GM21737 (cell line): ENCODE measurements at regions not wholly inside any gene's neighbourhood (a gene's known extent, or its start where the extent isn't known, plus 50 kb on each side); places are given as distances from the start of the nearest gene placed in this dataset.
"Not testable (repeated sequence)": the region's sequence is repeated elsewhere in the genome, so short reads cannot be mapped to it uniquely, and the experiment has no call there.

Experiments used
- ATAC-seq: cut with Tn5 transposase; IDR thresholded peaks from one replicate; pipeline ENCODE4 v1.9.1; 2021; ENCODE audit warnings: mild to moderate bottlenecking, moderate library complexity; ENCODE audit not compliant: unreplicated experiment

GRCh38 chr1:221241157-221241556 lies 361.9 kb downstream of the HLX start:
- no peak for ATAC-seq

DNA sequence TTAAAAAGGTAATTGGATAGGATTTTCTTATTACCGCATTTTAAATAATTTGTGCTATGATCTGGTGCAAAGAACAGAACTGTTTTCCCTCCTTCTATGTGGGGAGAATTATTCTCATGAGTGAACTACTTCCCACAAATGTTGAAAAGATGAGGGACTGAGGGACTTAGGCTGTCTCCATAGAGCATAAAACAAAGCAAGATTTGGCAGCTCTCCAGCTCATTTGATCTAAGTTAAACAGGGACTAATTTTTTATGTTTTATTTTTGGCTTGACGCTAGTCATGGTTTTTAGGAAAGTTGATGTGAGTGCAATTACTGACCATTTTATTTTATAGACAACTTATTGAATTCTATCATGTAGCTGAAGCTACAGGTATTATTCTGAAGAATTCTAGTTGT lies 362.3 kb downstream of the HLX start:
- no peak for ATAC-seq

GRCh38 chr1:221246067-221246466 lies 366.8 kb downstream of the HLX start:
- ATAC-seq, result no peak

GRCh38 chr1:221246628-221247415 lies 367.6 kb downstream of the HLX start:
- ATAC-seq, result no peak

- ATAC-seq, result no peak
These were observed 372.3 kb downstream of the HLX start for GRCh38 chr1:221251580-221251979.

DNA sequence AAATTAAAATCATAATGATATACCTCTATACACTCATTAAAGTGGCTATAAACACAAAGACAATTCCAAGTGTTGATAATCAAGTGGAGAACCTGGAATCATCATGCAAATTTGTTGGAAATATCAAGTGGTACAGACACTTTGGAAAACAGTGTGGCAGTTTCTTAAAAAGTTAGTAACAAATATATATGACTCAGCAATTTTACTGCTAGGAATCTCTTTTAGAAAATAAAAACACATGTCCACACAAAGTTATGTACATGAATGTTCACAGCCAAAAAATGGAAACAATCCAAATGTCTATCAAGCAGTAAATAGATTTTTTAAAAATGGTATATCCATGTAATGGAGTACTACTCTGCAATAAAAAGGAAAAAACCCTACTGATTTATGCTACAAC lies 375.6 kb downstream of the HLX start:
- no peak for ATAC-seq

- no peak for ATAC-seq
These were observed 377.5 kb downstream of the HLX start for GRCh38 chr1:221256773-221257172.

GRCh38 chr1:221257548-221257947 lies 378.3 kb downstream of the HLX start:
- ATAC-seq, result not testable (repeated sequence)

- ATAC-seq, result not testable (repeated sequence)
These were observed 383.4 kb downstream of the HLX start for GRCh38 chr1:221262677-221263076.

DNA sequence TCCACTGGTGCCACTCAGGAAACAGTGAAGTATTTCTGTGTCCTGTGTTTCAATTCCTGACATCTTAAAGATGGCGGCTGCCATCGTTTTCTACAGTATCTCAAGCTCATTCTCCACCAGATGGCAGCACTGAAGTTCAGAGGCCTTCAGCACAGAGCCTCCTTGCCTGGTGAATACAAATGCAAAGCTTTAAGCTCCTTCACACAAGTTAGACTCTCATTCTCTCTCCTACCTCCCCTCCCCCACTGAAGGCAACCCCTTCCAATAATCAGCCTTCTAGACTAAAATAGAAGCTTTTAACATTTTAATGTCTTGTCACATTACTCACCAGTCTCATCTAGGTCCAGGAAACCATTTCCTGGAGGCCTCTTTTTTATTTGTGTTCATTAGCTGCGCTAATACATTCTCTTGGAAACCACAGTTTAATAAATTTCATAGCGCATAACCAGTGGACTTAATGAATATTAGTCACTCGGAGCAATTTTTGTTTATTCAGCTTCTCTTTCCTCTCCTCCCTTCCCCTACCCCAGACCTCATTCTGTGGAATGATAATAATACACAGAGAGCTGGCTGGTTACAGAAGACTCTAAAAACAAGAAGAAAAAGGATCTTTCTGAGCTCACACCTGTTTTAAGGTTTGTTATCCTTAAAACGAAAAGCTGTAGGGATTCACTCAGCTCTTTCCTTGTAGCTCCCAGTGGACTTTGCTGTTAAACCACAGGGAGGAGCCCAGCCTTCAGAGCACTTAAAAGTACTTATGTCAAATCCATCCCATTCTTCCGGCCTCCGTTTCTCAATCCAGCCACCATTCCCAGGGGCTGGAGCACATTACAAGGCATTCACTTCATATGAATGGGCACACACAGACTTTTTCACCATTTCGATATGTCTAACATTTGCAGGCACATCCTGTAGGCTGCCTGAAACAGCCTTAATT lies 384.9 kb downstream of the HLX start:
- ATAC-seq, result peak; percentile 62

DNA sequence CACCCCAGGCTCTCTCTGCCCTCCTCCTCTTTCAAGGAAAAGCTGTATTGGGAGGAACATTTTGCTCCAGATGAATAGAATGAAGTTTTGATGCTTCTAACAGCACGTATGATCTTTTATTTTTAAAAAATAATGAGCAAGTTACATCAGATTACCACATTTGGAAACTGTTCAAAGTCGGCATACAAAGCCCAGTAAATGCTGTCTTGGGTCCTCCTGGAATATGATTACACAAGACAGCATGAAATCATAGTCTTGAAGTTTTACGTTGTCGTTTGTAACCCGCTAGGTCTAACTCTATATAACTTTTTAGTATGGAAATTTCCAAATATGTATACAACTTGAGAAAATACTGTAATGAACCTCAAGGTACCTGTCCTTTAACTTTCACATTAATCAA lies 385.6 kb downstream of the HLX start:
- ATAC-seq, result no peak

DNA sequence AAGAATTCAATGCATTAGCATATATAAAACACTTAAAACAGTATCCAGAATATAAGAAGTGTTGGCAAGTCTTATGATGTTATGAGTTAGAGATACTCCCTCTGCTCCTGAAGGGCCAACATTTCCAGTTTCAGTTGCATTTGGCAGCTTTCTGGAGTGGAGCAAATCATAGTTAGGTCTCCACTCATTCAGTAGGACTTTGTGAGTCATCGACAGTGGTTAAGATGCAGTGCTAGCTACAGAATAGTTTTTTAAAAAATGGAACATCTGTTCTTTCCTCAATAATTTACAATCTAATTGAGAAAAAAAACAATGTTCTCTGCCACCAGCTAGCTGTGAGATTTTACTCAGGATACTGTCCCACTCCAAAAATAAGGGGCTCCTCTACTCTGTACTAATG lies 389.1 kb downstream of the HLX start:
- ATAC-seq, result no peak

GRCh38 chr1:221271701-221272100 lies 392.5 kb downstream of the HLX start:
- no peak for ATAC-seq

DNA sequence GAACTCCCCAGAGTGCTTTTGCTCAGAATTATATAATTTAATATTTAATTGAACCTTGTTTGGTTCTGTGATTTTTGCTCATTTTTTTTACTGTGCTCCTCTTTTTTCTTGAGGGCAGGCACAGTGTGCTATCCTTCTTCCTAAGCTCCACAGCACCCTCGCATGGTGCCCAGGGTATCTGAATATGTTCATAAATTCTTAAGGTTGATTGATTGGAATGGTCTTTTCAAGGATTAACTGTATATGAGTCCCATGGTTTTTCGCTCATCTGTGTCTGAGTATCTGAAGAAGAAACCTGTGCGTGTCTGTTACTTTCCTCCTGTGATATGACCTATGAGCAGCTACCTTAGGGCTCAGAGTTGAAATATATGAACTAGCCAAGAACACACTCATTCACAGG lies 393.7 kb downstream of the HLX start:
- no peak for ATAC-seq

DNA sequence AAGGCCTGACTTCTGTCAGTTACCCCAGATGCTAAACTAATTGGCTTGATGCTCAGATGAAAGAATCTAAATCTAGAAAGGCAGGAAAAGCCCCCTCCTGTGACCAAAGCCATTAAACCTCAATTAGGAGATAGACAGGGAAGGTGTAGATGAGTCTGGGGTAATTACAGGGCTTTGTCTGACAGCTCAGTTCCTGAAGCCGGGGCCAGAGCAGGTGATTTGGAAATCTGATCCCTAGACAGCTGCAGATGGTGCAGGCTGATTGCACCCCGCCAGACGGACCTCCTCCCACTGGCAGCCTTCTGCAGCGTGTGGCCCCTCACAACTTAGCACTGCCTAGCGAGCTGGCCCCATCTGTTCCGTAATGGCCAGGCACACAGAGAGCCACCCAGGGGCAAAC lies 395.1 kb downstream of the HLX start:
- no peak for ATAC-seq

- ATAC-seq, result no peak
These were observed 397.7 kb downstream of the HLX start for GRCh38 chr1:221276896-221277409.

- ATAC-seq, result no peak
These were observed 399.9 kb downstream of the HLX start for GRCh38 chr1:221279146-221279545.

DNA sequence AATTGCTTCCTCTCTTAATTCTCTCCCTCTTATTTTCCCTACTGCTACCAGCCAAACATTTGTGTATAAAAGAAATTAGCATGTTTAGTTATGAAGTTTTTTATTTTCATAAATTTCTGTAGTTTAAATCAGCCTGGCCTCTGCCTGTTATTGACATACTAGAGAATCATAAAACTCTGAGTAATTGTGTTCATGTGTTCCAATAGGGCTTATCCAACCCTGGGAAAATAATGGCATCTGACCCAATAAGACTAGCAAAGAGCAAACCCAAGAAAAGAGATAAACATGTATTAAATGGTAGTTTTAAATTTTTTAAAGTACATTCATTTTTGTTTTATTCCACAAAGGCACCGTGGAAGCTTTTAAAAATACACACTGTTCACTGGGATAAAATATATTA lies 404.3 kb downstream of the HLX start:
- no peak for ATAC-seq

DNA sequence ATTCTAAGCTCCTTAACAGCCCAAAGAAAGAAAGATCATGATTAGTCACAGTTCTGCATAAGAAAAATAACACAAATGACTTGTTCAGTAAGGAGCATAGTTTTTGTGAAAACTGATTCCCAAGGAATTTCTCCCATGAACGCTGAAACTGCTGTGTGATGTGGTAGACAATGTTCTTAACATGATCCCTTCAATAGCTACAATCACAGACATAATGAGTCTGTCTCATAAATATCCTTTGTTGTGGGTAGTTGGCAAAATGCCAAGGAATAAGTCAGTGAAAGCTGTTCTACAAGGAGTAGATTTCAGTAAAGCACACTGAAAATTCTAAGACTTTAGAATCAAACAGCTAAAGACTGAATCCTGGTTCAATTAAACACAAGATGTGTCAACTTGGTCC lies 404.8 kb downstream of the HLX start:
- no peak for ATAC-seq

DNA sequence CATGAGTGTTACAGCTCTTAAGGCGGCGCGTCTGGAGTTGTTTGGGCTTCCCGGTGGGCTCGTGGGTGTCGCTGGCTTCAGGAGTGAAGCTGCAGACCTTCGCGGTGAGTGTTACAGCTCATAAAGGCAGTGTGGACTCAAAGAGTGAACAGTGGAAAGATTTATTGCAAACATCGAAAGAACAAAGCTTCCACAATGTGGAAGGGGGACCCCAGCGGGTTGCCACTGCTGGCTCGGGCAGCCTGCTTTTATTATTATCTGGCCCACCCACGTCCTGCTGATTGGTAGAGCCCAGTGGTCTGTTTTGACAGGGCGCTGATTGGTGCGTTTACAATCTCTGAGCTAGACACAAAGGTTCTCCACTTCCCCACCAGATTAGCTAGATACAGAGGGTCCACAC lies 405.7 kb downstream of the HLX start:
- ATAC-seq, result not testable (repeated sequence)

DNA sequence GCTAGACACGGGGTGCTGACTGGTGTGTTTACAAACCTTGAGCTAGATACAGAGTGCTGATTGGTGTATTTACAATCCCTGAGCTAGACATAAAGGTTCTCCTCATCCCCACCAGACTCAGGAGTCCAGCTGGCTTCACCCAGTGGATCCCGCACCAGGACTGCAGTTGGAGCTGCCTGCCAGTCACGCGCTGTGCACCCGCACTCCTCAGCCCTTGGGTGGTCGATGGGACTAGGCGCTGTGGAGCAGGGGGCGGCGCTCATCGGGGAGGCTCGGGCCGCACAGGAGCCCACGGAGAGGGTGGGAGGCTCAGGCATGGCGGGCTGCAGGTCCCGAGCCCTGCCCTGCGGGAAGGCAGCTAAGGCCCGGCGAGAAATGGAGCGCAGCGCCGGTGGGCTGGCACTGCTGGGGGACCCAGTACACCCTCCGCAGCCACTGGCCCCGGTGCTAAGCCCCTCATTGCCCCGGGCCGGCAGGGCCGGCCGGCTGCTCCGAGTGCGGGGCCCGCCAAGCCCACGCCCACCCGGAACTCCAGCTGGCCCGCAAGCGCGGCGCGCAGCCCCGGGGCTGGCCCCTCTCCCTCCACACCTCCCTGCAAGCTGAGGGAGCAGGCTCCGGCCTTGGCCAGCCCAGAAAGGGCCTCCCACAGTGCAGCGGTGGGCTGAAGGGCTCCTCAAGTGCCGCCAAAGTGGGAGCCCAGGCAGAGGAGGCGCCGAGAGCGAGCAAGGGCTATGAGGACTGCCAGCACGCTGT lies 406.4 kb downstream of the HLX start:
- not testable (repeated sequence) for ATAC-seq
